ENCODE measurements at regions not wholly inside any gene's neighbourhood (a gene's known extent, or its start where the extent isn't known, plus 50 kb on each side); places are given as distances from the start of the nearest gene placed in this dataset.

- Histone ChIP-seq H3K27me3 (ENCODE audit: control insufficient read depth, insufficient read depth, low read length) (peaks cover 89% of the 10 kb centered on the region), H3K4me3 (ENCODE audit: low read depth, low read length) (no peak overlapping the region), H3K36me3 (ENCODE audit: control insufficient read depth, insufficient read depth, low read length) (no peaks in the 10 kb centered on the region)
- DNase-seq (ENCODE audit: low read depth): peak; percentile 7
- TF ChIP-seq CTCF (IDR thresholded peaks at IDR 0.05; ENCODE audit: insufficient read depth, low read length, poor library complexity, severe bottlenecking): no peak
Measured at GRCh38 chr6:28769626-28770402, 154.0 kb downstream of the TRIM27 start.

GRCh38 chr6:28770732-28771131, 153.1 kb downstream of the TRIM27 start:
- no peak overlapping the region for H3K4me3 ChIP-seq (ENCODE audit: low read depth, low read length)
- peaks cover 88% of the 10 kb centered on the region for H3K27me3 ChIP-seq (ENCODE audit: control insufficient read depth, insufficient read depth, low read length)
- no peak for TF ChIP-seq CTCF (IDR thresholded peaks at IDR 0.05; ENCODE audit: insufficient read depth, low read length, poor library complexity, severe bottlenecking)
- DNase-seq (ENCODE audit: low read depth): no peak
- no peaks in the 10 kb centered on the region for H3K36me3 ChIP-seq (ENCODE audit: control insufficient read depth, insufficient read depth, low read length)

- Histone ChIP-seq H3K27me3 (ENCODE audit: control insufficient read depth, insufficient read depth, low read length) (peaks cover 90% of the 10 kb centered on the region), H3K4me3 (ENCODE audit: low read depth, low read length) (no peak overlapping the region), H3K36me3 (ENCODE audit: control insufficient read depth, insufficient read depth, low read length) (no peaks in the 10 kb centered on the region)
- no peak for TF ChIP-seq CTCF (IDR thresholded peaks at IDR 0.05; ENCODE audit: insufficient read depth, low read length, poor library complexity, severe bottlenecking)
- DNase-seq (ENCODE audit: low read depth): no peak
Measured at GRCh38 chr6:28771401-28772267, 152.2 kb downstream of the TRIM27 start.

GRCh38 chr6:28772480-28773381, 151.1 kb downstream of the TRIM27 start:
- DNase-seq (ENCODE audit: low read depth): no peak

More at GRCh38 chr6:28772480-28773381, 151.1 kb downstream of the TRIM27 start:
- Histone ChIP-seq H3K36me3 (ENCODE audit: control insufficient read depth, insufficient read depth, low read length) (no peaks in the 10 kb centered on the region), H3K27me3 (ENCODE audit: control insufficient read depth, insufficient read depth, low read length) (peaks cover 89% of the 10 kb centered on the region), H3K4me3 (ENCODE audit: low read depth, low read length) (no peak overlapping the region)
- TF ChIP-seq CTCF (IDR thresholded peaks at IDR 0.05; ENCODE audit: insufficient read depth, low read length, poor library complexity, severe bottlenecking): no peak

Measured in kidney epithelial cell (primary cell).